ENCODE measurements at regions not wholly inside any gene's neighbourhood (a gene's known extent, or its start where the extent isn't known, plus 50 kb on each side); places are given as distances from the start of the nearest gene placed in this dataset.

- no peak for DNase-seq
These were observed 101.7 kb upstream of the CASZ1 start for GRCh38 chr1:10897981-10898728.

DNA sequence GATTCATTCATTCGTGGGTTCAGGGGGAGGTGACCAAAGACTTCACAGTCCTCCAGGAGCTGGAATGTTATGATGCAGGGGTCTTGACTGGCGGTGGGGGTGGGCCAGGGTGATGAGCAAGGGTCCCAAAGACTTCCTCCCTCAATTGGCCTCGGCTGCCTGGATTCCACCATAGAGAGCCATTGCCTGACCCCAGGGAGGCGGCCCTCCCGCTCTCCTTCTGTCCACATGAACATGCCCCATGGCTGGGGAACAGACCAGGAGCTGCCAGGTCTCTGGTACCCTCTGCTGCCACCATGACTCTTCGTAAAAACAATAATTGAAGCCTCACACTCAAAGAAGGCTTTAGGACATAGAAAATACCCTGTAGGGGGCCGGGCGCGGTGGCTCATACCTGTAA lies 102.5 kb upstream of the CASZ1 start:
- DNase-seq, result no peak

DNA sequence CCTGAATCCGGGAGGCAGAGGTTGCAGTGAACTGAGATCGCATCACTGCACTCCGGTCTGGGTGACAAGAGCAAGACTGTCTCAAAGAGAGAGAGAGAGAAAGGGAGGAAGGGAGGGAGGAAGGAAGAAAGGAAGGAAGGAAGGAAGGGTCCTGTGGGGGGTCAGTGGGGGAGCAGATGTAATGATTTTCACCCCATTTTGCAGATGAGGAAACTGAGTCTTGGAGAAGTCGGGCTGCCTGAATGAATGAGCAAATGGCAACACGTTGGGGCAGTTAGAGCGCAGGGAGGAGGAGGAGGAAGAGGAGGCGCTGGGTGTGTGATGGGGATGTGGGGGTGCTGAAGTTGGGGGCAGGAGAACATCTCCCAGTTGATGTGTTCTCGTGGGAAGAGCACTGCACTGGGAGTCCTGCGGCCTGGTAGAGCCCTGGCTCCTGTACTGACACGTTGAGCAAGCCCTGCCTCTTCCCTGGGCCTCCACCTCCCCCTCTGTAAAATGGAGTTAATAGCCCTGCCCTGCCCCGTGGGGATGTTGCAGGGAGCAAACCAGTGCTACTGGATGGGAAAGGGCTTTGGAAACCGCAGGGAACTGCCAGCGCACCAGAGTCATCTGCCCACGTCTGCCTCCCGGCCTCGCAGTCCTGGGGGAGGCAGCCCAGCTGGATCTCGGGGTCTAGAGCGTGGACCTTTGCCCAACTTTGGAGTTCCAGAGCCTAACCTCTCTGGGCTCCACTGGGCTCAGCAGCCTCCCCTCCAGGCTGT lies 103.2 kb upstream of the CASZ1 start:
- no peak for DNase-seq

DNA sequence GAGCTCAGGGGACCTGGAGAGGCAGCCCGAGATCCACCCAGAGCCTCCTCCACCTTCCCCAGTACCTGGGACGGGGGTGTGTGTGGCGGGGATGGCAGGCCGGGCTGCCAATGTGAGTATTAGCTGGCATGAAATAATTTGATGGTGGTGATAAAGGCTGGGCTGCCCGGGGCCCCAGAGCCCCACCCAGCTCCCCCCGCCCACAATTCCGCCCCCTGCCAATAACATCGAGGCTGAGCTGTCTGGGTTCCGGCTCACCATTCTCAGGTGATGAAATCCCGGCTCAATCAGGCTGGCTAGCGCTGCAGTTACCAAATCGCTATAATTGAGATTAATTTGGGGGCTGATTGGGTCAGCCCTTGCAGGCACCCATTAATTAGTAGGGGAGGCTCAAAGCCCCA lies 103.8 kb upstream of the CASZ1 start:
- DNase-seq, result no peak

DNA sequence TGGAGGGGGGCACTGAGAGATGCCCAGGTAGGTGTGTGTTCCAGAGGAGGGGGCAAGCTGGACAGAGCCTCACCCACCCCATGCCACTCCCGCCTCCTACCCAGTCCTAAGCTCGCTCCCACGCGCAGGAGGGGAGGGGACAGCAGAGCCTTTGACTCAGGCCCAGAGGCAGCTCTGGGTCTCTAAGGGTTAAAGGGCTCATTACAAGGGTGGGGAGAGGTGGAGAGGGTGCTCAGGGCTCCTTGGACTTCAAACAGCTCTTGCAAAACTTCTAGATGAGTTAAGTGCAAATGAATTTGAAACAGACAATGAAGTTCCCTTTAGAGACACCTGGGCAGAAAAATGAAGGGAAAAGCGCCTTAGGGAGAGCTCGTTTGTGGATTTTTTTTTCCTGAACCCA lies 104.2 kb upstream of the CASZ1 start:
- no peak for DNase-seq

- DNase-seq, result no peak
These were observed 104.8 kb upstream of the CASZ1 start for GRCh38 chr1:10901091-10901890.

DNA sequence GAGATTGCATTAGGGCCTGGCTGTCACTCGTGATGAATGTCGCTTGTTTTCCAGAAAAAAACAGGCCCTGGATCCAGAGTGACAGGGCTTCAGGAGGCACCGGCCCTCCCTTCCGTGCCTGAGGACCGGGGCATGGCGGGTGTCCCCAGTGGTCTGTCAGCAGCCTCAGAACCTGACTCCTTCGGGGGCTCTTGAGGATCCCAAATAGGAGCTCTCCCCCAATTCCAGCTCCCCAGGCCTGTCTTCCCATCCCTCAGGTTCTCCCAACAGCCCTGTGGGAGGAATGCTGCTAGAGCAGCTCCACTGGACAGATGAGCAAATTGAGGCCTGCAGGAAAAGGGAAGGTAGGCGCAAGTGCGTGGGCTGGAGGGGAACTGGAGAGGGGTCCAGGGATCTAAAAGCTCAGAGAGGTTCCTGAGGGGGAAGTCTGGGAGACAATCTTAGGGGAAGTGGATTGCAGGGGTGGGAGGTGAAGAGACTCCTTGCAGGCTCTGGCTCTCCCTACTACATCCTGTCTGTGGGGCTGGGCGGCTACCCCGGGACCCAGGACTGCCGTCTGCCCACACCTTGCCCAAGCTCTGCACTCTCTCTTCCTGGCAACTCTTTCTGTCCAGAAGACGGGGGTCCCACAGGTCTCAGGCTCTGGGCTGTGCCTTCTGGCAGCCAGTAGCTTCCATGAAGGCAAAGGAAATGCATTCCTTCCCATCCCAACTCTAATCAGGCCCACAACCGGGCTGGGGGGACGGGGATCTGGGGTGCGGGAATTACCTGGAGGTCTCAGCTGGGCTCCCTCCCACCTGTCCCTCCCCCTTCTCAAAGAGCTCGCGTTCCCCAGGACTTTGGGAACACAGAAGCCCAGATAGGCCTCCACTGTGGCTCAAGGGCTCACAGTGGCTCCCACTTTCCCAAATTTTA lies 105.7 kb upstream of the CASZ1 start:
- no peak for DNase-seq

GRCh38 chr1:10903421-10903820 lies 107.0 kb upstream of the CASZ1 start:
- DNase-seq, result no peak

- DNase-seq, result peak; percentile 24
These were observed 107.4 kb upstream of the CASZ1 start for GRCh38 chr1:10903821-10904220.

DNA sequence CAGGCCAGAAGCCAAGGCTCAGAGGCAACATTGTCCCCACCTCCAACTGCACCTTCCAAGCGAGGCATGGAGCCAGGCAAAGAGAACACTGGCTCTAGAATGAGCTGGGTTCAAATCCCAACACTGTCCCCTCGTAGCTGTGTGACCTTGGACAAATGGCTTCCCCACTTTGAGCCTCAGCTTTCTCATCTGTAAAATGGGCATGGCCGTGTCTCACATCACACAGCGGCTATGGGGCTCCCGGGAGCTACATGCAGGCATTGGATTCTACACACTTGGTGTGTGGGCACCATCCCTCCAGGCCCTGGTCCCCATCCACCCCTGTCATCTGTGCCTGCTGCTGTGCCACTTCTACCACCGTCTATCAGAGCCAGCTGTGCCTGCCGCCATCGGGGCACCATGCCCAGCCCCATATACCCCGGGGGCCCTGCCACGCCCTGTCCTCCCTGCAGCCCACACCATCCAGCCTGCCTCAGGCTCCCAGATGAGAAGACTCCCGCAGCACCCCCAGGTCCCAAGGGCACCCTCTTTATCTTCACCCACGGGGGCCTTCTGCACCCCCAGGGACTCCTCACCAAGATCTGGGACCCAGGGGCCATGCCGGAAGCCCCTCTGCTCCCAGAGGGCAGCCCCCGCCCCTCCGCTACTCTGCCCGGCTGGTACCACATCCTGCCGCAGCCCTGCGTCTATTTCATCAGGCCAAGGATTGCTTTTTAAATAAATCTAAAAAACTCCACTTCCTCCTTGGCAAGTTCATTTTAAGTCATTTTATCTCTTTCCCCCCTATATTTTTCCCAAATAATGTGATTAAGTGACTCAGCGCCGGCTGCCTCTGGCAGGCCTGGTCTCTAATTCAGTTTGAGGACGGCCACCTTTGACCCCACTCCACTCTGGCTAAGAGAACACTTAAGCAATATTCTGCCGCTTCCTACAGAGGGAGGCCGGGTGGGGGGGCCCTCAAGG lies 107.8 kb upstream of the TARDBP start:
- DNase-seq, result peak; percentile 32

GRCh38 chr1:10905841-10906655 lies 106.4 kb upstream of the TARDBP start:
- DNase-seq, result no peak

GRCh38 chr1:10906866-10907519 lies 105.5 kb upstream of the TARDBP start:
- no peak for DNase-seq

- DNase-seq, result no peak
These were observed 104.2 kb upstream of the TARDBP start for GRCh38 chr1:10908266-10908665.

DNA sequence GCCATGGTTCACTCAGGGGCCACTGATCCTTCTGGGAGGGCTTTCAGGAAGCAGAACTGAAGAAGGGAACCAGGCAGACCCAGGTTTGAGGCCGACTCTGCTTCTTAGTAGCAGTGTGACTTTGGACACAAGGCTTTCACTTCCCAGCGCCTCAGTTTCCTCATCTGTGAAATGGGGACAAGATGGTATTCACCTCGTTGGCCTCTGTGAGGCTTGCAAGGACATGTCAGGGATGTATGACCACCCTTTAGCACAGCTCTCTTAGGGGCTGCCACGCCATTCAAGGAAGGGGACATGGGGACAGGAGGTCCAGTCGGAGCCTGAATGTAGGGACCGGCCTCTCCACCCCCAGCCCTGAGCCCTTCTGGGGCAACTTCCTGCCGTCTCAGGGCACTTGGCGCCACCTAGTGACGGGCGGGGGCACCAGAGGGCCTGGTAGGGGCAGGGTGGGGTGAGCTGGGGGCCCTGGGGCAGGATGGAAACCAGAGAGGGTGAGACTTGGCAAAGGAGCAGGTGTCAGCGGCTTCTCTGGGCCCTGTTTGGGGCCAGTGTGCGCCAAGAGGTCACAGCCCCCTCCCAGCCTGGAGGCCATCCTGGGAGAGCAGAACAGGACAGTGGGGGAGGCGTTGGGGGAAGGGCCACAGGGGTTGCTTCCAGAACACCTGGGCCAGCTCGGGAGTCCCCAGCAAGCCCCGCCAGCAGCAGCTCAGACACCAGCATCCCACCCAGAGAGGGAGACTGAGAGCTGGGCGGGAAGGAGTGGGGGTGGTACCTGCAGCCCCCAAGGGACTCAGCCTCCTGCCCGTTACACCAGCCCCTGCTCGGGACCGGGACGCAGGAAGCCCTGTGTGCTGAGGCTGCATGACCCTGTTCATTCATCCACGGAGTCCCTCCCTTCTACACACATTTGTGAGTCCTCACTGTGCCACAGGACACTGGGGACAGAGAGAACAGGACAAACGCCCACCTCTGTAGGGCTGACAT lies 102.5 kb upstream of the TARDBP start:
- DNase-seq, result peak; percentile 73

GRCh38 chr1:10910681-10911489 lies 101.6 kb upstream of the TARDBP start:
- DNase-seq, result no peak

DNA sequence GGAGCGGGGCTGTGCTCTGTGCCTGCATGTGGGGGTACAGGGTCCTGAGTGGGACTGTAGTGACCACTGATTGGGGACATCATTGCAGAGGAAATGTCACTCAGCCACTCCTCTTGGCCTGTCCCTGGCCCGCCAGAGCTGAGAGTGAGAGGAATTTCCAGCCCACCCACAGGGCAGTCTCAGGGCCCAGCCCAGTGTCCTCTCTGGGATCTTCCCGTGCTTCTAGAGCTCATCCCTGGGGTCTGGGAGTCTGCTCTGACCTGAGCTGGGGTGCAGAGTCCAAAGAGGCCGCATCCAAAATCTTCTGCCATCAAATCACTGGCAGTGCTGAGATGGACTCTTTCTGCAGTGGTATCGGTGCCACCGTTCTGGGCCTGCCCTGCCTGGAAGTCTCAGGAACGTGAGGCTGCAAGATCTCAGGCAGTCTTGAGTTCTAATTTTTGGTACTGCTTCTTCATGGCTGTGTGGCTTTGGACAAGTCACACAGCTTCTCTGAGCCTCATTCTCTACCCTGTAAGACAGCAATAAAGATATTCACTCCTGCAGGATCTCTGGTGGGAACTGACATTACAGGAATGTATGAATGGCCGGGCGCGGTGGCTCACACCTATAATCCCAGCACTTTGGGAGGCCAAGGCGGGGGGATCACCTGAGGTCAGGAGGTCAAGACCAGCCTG lies 100.8 kb upstream of the TARDBP start:
- DNase-seq, result no peak

- no peak for DNase-seq
These were observed 100.0 kb upstream of the TARDBP start for GRCh38 chr1:10912441-10912840.
